ENCODE measurements at regions not wholly inside any gene's neighbourhood (a gene's known extent, or its start where the extent isn't known, plus 50 kb on each side); places are given as distances from the start of the nearest gene placed in this dataset.

- ChIA-PET POLR2A (no interaction called here), CTCF (no interaction called here)
- Histone ChIP-seq H3K4me2 (ENCODE audit: insufficient read depth, low read length) (no peak overlapping the region), H4K20me1 (replicated peaks; ENCODE audit: control insufficient read depth, extremely low read depth, insufficient read depth, low read length) (no peaks in the 10 kb centered on the region), H3K27ac (ENCODE audit: insufficient read depth, low read depth, low read length) (no peak overlapping the region), H3K9ac (replicated peaks; ENCODE audit: extremely low read depth, insufficient read depth, low read length) (no peak overlapping the region), H3K36me3 (ENCODE audit: control insufficient read depth in 2 of 2, extremely low read depth in 1 of 2, insufficient read depth in 2 of 2, low read length in 2 of 2) (no peaks in the 10 kb centered on the region), H3K9me3 (replicated peaks; ENCODE audit: control insufficient read depth, insufficient read depth, low read length) (peaks cover 3% of the 10 kb centered on the region), H2AFZ (ENCODE audit: low read depth, low read length) (no peak overlapping the region), H3K27me3 (ENCODE audit: control insufficient read depth in 2 of 2, insufficient read depth in 2 of 2, low read length in 2 of 2) (no peaks in the 10 kb centered on the region), H3K9me1 (replicated peaks; ENCODE audit: control insufficient read depth, extremely low read depth, insufficient read depth, low read length) (no peaks in the 10 kb centered on the region), H3K4me3 (replicated peaks in 1 of 3; ENCODE audit: insufficient read depth in 1 of 3, low read depth in 1 of 3, low read length in 3 of 3) (no peak overlapping the region), H3K79me2 (ENCODE audit: control insufficient read depth, insufficient read depth, low read length) (no peaks in the 10 kb centered on the region), H3K4me1 (ENCODE audit: control insufficient read depth, extremely low read depth, insufficient read depth, low read length) (no peaks in the 10 kb centered on the region)
- TF ChIP-seq POLR2AphosphoS5 (IDR thresholded peaks at IDR 0.05; ENCODE audit: insufficient read depth, low read depth, low read length): no peak
- TF ChIP-seq, protein P1, sequence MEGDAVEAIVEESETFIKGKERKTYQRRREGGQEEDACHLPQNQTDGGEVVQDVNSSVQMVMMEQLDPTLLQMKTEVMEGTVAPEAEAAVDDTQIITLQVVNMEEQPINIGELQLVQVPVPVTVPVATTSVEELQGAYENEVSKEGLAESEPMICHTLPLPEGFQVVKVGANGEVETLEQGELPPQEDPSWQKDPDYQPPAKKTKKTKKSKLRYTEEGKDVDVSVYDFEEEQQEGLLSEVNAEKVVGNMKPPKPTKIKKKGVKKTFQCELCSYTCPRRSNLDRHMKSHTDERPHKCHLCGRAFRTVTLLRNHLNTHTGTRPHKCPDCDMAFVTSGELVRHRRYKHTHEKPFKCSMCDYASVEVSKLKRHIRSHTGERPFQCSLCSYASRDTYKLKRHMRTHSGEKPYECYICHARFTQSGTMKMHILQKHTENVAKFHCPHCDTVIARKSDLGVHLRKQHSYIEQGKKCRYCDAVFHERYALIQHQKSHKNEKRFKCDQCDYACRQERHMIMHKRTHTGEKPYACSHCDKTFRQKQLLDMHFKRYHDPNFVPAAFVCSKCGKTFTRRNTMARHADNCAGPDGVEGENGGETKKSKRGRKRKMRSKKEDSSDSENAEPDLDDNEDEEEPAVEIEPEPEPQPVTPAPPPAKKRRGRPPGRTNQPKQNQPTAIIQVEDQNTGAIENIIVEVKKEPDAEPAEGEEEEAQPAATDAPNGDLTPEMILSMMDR (IDR thresholded peaks at IDR 0.05; ENCODE audit: extremely low read depth in 1 of 2, insufficient read depth in 1 of 2, low read depth in 1 of 2, low read length in 2 of 2): no peak
- dilution Hi-C loops (cut with MboI; ENCODE audit: extremely low pct_ligation_motif_present, low sequenced_read_pairs): no loop called here
- no TSS peak for BruUV-seq (replicated peaks)
- intact Hi-C loops (cut with micrococcal nuclease): no loop called here
- DNase-seq (ENCODE audit: low read depth, low spot score) (no peak), FAIRE-seq (no peak)
Observed at GRCh38 chr1:238281418-238281817, 390.7 kb upstream of the ZP4 start.

DNA sequence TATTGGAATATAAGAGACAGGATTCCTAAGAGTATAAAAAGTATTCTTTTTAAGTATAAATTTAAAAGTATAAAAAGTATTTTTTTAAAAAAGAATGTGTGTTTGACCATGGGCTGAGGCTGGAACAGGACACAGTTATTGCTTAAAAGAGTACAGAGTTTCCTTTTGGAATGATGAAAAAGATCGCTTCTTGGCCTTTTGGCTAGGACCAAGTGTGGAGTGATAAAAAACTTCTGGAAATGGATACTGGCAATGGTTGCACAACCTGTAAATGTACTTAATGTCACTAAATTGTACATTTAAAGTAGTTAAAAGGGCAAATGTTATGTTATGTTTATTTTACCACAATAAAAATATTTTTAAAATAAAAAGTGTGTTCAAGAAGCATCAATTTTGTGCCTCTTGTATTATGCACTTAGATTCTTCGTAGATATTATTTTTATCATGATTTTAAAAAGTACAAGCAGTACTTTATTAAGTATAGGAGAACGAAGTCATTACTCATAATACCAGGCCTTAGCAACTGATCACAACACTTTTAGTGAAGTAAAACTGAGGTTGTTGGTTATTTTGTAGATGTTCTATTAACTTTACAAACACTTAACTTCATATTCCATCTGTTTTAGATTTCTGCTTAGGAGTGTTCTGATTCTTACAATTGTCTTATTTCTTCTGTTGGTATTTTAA lies 389.1 kb upstream of the ZP4 start:
- no peaks in the 10 kb centered on the region for H3K36me3 ChIP-seq (ENCODE audit: control insufficient read depth in 2 of 2, extremely low read depth in 1 of 2, insufficient read depth in 2 of 2, low read length in 2 of 2)
- no peaks in the 10 kb centered on the region for H4K20me1 ChIP-seq (replicated peaks; ENCODE audit: control insufficient read depth, extremely low read depth, insufficient read depth, low read length)
- dilution Hi-C loops (cut with MboI; ENCODE audit: extremely low pct_ligation_motif_present, low sequenced_read_pairs): no loop called here

More for the DNA sequence above, 389.1 kb upstream of the ZP4 start:
- CTCF ChIA-PET: no interaction called here
- Histone ChIP-seq H3K4me3 (replicated peaks in 1 of 3; ENCODE audit: insufficient read depth in 1 of 3, low read depth in 1 of 3, low read length in 3 of 3) (no peak overlapping the region), H3K9ac (replicated peaks; ENCODE audit: extremely low read depth, insufficient read depth, low read length) (no peak overlapping the region), H3K79me2 (ENCODE audit: control insufficient read depth, insufficient read depth, low read length) (no peaks in the 10 kb centered on the region), H3K27ac (ENCODE audit: insufficient read depth, low read depth, low read length) (no peak overlapping the region), H3K4me2 (ENCODE audit: insufficient read depth, low read length) (no peak overlapping the region), H3K9me3 (replicated peaks; ENCODE audit: control insufficient read depth, insufficient read depth, low read length) (peaks cover under 1% of the 10 kb centered on the region), H2AFZ (ENCODE audit: low read depth, low read length) (no peak overlapping the region), H3K9me1 (replicated peaks; ENCODE audit: control insufficient read depth, extremely low read depth, insufficient read depth, low read length) (no peaks in the 10 kb centered on the region), H3K4me1 (ENCODE audit: control insufficient read depth, extremely low read depth, insufficient read depth, low read length) (no peaks in the 10 kb centered on the region), H3K27me3 (ENCODE audit: control insufficient read depth in 2 of 2, insufficient read depth in 2 of 2, low read length in 2 of 2) (no peaks in the 10 kb centered on the region)
- no peak for TF ChIP-seq JUN (IDR thresholded peaks at IDR 0.05; ENCODE audit: borderline replicate concordance, insufficient read depth, insufficient read length, low read depth)
- no peak for TF ChIP-seq EZH2 (IDR thresholded peaks at IDR 0.05; ENCODE audit: borderline replicate concordance, low read depth, low read length, severe bottlenecking)
- TF ChIP-seq, protein P2, sequence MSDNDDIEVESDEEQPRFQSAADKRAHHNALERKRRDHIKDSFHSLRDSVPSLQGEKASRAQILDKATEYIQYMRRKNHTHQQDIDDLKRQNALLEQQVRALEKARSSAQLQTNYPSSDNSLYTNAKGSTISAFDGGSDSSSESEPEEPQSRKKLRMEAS (IDR thresholded peaks at IDR 0.05; ENCODE audit: insufficient read depth, insufficient read length): no peak
- no peak for TF ChIP-seq GATA2 (IDR thresholded peaks at IDR 0.05; ENCODE audit: insufficient read depth, insufficient read length, low read depth, low read length)
- TF ChIP-seq FOS (IDR thresholded peaks at IDR 0.05; ENCODE audit: borderline replicate concordance, insufficient read depth, low read length): no peak
- no peak for TF ChIP-seq POLR2A (IDR thresholded peaks at IDR 0.05; ENCODE audit: low read depth, low read length)
- TF ChIP-seq, protein P1 (IDR thresholded peaks at IDR 0.05; ENCODE audit: extremely low read depth in 1 of 2, insufficient read depth in 1 of 2, low read depth in 1 of 2, low read length in 2 of 2): no peak
- TF ChIP-seq POLR2AphosphoS5 (IDR thresholded peaks at IDR 0.05; ENCODE audit: insufficient read depth, low read depth, low read length): no peak
- TF ChIP-seq MYC (IDR thresholded peaks at IDR 0.05; ENCODE audit: low read depth, low read length): no peak
- intact Hi-C loops (cut with micrococcal nuclease): no loop called here
- DNase-seq (ENCODE audit: low read depth, low spot score) (no peak), FAIRE-seq (no peak)
- BruUV-seq (replicated peaks): no TSS peak
- POLR2A ChIA-PET: no interaction called here

All from endothelial cell of umbilical vein (primary cell).